Choroid plexus epithelial cell (primary cell): ENCODE measurements at regions not wholly inside any gene's neighbourhood (a gene's known extent, or its start where the extent isn't known, plus 50 kb on each side); places are given as distances from the start of the nearest gene placed in this dataset.

Experiments
- DNase-seq: peaks from one replicate; pipeline ENCODE4 v3.0.0-alpha.2; 2010; ENCODE audit warnings: low read depth
- H3K4me3 ChIP-seq: 2 replicates; pipeline ENCODE4 v1.5.1; 2011; ENCODE audit warnings: low read depth, mild to moderate bottlenecking, control low read depth, low read length, moderate library complexity
- CTCF ChIP-seq: conservative IDR thresholded peaks from 2 replicates; pipeline ENCODE4 v1.5.1; 2011; ENCODE audit warnings: low read depth, mild to moderate bottlenecking, control low read depth, inconsistent platforms, low read length, moderate library complexity

GRCh38 chr16:35399133-35399532 lies 1939.7 kb downstream of the TP53TG3F start:
- no peak overlapping the region for H3K4me3 ChIP-seq
- DNase-seq, result no peak
- no peak for TF ChIP-seq CTCF

- no peak for TF ChIP-seq CTCF
- DNase-seq, result no peak
- H3K4me3 ChIP-seq, result no peak overlapping the region
These were observed 1944.9 kb downstream of the TP53TG3F start for GRCh38 chr16:35404273-35404672.

- no peak overlapping the region for H3K4me3 ChIP-seq
- TF ChIP-seq CTCF, result no peak
- DNase-seq, result no peak
These were observed 1946.1 kb downstream of the TP53TG3F start for GRCh38 chr16:35405526-35405925.

- H3K4me3 ChIP-seq, result no peak overlapping the region
- no peak for TF ChIP-seq CTCF
- DNase-seq, result no peak
These were observed 1950.1 kb downstream of the TP53TG3F start for GRCh38 chr16:35409503-35409902.

- H3K4me3 ChIP-seq, result no peak overlapping the region
- no peak for DNase-seq
- TF ChIP-seq CTCF, result no peak
These were observed 1951.0 kb downstream of the TP53TG3F start for GRCh38 chr16:35410438-35410837.

- DNase-seq, result no peak
- TF ChIP-seq CTCF, result no peak
- no peak overlapping the region for H3K4me3 ChIP-seq
These were observed 1951.7 kb downstream of the TP53TG3F start for GRCh38 chr16:35411156-35411555.

- H3K4me3 ChIP-seq, result no peak overlapping the region
- no peak for DNase-seq
- no peak for TF ChIP-seq CTCF
These were observed 1954.7 kb downstream of the TP53TG3F start for GRCh38 chr16:35414139-35414538.
